Body of pancreas (tissue), 4 donors: ENCODE measurements at regions not wholly inside any gene's neighbourhood (a gene's known extent, or its start where the extent isn't known, plus 50 kb on each side); places are given as distances from the start of the nearest gene placed in this dataset.

Experiments
- POLR2A ChIP-seq, 3 donors: fragments of 450-650 bp; IDR thresholded peaks; one replicate each; pipeline ENCODE4 v1.6.1; 2016; ENCODE audit warnings: antibody characterized with exemption in 3 of 3, mild to moderate bottlenecking in 2 of 3
- TF ChIP-seq, protein P1 (sequence below), 7 experiments: fragments of 450-650 bp in 4 of 7; fragments of 200-600 bp in 3 of 7; sonication (generic) in 3 of 7; IDR thresholded peaks; one replicate each; pipeline ENCODE4 v1.5.1; 2016 to 2019; ENCODE audit warnings: antibody characterized with exemption in 7 of 7

DNA sequence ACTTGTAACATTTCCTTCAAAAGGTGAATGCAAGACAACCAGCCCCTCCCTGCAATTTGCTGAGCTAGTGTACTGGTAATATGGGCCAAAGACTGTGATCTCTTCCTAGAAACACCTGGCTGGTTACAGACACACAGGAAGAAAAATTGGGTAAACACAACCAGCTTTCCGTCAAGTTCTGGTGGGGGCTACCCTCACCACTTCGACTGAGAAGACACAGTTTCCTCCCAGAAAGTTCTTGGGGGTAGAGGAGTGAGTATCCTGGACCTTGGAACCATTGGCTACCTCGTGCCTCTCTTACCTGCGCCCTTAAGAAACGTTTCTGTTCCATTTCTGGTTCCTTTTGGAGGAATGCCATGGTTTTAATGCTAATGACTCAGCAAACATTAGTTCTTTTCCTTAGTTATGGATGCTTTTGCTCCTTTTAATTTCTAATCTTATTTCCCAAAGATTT is 120.9 kb upstream of the DLX2 start:
- TF ChIP-seq, protein P1, sequence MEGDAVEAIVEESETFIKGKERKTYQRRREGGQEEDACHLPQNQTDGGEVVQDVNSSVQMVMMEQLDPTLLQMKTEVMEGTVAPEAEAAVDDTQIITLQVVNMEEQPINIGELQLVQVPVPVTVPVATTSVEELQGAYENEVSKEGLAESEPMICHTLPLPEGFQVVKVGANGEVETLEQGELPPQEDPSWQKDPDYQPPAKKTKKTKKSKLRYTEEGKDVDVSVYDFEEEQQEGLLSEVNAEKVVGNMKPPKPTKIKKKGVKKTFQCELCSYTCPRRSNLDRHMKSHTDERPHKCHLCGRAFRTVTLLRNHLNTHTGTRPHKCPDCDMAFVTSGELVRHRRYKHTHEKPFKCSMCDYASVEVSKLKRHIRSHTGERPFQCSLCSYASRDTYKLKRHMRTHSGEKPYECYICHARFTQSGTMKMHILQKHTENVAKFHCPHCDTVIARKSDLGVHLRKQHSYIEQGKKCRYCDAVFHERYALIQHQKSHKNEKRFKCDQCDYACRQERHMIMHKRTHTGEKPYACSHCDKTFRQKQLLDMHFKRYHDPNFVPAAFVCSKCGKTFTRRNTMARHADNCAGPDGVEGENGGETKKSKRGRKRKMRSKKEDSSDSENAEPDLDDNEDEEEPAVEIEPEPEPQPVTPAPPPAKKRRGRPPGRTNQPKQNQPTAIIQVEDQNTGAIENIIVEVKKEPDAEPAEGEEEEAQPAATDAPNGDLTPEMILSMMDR (IDR thresholded peaks at IDR 0.05), result no peak
- no peak for TF ChIP-seq POLR2A (IDR thresholded peaks at IDR 0.05)
